Left lobe of liver (tissue), 2 donors: ENCODE measurements at regions not wholly inside any gene's neighbourhood (a gene's known extent, or its start where the extent isn't known, plus 50 kb on each side); places are given as distances from the start of the nearest gene placed in this dataset.

Source experiments
- ATAC-seq: fragments of 200-7000 bp; cut with Tn5 transposase; one replicate; pipeline ENCODE4 v1.9.1; 2020; ENCODE audit warnings: mild to moderate bottlenecking, moderate library complexity
- DNase-seq: peaks from one replicate; pipeline ENCODE4 v3.0.0-alpha.2; 2020; ENCODE audit warnings: low spot score
- donor health status: DM: no; HTN: no; CAD: no; lungs with moderate emphysema.
- donor health status: DM: no; HTN: yes; CAD: no.

DNA sequence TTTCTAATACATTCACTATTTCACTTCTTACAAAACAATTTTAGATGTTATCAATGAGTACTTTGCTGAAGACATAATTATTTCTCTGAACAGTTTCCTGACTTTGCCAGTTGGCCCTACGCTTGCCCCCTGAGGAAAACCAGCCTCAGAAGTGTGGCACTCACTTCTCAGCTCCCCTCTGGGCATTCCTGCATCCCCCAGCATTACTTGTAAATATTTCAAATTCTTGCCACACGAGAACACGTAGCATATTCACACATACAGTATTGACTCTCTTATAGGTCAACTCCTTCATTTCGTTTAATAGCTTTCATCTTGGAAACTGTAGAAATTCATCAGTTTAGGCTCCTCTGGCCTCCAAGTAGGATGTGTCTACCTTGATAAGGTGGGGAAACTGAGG lies 65.2 kb downstream of the OTX2 start:
- DNase-seq (no peak), ATAC-seq (no peak)

DNA sequence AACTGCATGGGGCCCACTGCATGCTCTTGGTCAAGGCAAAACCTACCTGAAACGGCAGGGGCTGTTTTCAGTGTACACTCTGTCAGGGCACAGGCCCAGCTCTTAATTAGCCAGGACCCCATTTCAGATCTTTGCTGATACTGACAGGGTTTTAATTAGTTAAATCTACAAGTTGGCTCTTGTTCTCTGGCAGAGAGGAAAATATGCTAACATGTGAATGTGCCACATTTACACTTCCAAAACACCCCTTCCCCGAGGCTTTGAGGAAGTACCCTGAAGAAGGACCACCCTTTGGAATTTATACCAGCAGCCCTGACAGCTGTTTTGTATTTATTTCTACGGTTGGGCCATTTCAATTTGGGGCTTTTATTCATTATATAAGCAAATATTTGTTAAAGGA lies 66.3 kb downstream of the OTX2 start:
- DNase-seq = no peak
- no peak for ATAC-seq

DNA sequence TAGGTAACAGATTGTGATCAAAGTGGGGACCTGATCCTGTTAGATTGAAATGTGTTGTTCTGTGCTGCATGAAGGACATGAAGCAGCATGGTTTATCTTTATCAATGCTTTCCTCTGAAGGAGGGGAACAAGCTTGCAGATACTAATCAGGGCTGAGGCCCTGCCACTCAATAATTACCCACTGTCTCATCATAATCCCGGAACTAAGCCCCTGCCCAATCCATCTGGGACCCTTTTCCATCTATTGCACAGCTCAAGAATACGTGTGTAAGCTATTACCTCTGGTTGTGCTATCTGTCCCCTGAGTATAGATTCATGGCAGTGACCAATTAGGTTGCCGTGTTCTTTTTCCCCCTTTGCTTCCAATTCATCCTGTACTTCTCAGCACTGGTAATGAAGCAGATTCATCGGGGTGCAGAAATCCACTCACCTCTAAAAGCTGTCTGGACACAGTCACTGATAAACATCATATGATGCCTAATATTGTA lies 67.8 kb downstream of the OTX2 start:
- ATAC-seq = no peak

DNA sequence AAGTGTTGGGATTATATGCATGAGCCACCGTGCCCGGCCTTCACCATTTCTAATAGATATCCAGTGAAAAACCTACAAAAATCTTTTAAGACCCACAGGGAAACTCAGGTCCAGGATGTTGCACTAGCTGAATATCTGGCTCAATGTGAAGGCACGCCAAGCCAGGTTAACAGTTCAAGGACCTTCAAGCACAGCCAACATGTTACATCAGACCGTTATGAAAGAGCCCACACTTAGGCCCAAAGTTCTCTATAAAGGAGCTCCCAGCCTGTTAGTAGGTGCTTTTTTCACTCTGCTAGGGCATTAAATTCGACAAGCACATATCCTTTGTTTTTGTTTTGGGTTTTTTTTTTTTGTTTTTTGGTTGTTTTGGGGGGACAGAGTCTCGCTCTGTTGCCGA lies 69.0 kb downstream of the OTX2 start:
- ATAC-seq = peak; percentile 92
- DNase-seq = peak; percentile 81

More for the DNA sequence above, 67.8 kb downstream of the OTX2 start:
- no peak for DNase-seq

DNA sequence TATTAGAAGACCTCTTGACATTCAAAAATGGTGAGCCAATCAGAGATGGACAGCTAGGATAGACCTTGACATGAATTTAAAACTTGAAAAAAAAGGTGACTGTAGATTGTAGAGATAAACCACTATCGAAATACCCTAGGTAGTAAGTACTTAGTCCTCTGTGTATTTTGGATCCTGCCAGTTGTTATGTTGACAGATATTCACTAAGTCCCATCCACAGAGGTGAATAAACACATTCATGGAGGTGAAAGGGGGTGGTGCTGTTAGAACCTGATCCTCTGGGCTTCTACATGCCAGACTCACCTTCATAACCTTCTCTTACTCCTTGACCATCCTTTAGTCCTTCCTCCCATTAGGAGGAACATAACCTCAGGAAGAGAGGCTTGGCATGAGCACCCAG lies 72.3 kb downstream of the OTX2 start:
- peak; percentile 81 for ATAC-seq

DNA sequence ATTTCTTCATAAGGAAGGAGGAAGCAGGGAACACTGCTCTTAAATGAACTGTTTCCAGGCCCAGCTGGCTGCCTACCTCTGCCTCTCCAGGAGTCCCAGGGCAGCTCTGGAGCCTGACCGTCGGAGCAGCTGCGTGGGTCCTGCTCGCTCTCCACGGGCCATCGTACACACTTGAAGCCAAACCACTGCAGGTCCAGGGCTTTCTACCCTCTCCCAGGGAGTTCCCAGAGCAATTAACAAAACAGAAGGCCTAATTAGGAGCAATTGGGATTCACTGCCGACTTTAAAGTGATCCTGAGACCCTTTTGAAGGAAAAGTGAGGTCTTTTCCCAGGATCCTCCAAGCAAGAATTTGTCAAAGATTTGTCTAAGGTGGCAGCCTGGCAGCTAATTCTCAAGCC lies 76.9 kb downstream of the OTX2 start:
- no peak for DNase-seq

More for the DNA sequence above, 72.3 kb downstream of the OTX2 start:
- no peak for DNase-seq

DNA sequence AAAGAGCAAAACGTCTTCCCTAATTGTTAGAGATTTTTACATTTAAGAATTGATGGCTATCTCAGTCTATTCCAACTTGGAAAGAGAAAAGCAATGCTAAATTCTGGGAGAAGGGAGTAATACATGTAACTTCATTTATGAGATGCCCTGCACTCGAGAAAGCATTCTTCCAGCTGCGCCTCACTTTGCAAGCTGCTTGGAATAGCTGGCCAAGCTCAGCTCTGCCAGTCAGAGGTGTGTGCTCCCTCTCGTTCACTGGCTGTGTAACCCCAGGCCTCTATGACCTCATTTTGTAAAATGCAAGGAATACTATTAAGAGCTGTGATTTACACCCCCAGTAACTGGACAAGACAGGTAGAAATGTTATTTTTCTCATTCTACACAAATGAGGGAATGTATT lies 79.1 kb downstream of the OTX2 start:
- DNase-seq = no peak
- ATAC-seq = no peak

More for the DNA sequence above, 76.9 kb downstream of the OTX2 start:
- ATAC-seq = no peak

DNA sequence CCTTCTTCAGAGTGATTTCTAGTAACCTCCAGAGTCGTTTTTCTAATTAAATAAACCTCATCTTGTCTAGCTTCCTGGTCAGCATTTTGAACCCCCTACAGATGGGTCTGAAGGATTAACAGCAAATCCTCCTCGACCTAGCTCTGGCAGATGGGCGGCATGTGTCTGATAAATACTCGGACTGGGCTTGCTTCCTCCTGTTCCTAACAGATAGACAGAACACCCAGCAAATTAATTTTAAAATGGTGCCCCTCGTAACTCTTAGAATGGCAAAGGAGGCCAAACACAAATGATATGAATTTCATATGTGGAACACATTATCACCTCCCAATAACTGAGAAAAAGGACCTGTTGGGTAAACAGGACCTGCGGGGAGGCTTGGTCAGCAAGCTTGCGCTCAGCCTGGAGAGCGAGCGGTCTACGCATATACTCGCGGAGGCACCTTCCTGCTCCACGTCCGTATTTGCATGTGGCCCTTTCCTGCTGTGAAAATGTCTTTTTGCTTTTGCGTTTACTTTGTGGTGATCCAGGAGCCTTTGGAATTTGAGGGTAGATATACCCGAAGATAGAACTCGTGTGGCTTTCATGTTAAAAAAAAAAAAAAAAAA lies 79.6 kb downstream of the OTX2 start:
- no peak for ATAC-seq
- DNase-seq = no peak

DNA sequence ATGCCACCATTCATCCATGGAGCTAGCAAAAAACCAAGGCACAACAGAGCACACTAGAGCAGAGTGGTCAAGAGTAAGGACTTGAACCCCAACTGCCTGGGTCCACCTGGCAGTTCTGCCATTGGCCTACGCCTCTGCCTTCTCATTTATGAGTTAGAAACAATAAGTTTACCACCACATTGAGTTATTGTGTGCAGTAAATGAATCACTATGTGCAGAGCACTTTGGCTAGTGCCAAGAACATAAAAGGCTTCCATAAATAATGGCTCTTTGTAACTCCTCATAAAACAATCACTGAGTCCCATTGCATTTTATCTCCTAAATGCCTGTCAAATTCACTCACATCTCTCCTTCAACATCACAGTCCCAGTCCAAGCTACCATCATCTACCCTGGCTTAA lies 86.3 kb downstream of the OTX2 start:
- ATAC-seq = no peak
- no peak for DNase-seq

DNA sequence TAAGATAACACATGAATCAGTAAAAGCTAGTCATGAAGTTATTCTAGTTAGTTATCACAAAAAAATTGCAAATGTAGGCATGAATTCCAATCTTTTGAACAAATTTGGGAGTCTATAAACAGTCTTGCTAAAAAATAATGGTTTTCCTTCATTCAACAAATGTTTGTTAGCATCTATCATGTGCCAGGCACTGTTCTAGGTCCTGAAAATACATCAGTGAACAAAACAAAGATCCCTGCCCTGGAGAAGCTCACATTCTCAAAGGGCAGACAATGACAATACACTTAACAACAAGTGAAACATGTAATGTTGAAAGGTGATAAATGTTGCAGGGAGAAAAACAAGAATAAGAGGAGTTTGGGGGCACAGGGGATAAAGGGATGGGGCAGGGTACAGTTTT lies 86.9 kb downstream of the OTX2 start:
- DNase-seq (no peak), ATAC-seq (no peak)

DNA sequence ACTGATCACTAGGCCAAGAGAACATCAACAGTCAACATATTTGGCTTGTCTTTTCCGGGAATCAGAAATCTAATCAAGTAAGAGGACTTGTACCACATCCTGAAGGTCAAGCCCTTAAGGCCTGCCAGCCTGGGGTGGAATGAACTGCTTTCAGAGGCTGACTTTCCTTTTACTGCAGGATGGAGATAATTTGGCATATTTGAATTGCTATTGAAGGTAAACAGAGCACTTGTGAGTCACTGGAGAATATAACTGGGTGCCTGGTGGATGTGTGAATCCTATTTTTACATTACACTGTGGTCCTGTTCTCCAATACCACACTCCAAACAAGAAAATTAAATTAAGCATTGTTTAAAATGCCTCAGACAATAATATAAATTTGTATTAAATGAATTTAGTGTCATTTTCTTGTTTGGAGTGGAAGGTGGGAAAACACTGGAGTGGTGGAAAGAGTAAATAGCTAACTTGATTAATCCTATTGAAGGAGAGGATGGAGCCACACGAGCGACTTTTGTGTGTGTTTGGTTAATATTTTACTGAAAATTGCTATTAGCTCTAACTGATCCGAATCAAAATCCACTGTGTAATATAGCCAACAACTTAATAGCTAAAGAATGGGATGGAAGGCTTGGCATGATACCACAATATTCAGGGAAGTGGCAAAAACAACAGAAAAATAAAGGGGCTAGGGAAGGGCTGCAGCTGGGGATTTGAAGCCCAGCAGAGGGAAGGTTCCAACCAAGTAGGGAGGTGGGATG lies 89.4 kb downstream of the OTX2 start:
- no peak for DNase-seq
- ATAC-seq = no peak

DNA sequence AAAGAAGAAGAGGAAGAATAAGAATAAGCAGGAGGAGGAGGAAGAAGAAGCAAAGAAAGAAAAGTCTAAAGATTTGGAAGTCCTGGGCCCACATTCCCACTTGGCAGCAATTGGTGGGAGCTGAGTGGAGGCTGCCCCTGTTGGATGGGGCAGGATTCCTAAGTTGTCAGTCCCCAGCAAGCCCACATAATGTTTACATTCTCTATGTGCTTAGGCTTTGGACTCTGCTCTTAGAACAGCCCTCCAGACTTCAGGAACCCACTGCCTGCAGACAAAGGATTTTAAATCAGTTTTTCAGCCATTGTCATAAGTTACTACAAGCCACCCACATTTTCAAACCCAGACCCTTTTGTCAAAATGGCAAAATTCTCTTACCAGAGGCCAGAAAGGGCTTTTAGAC lies 92.0 kb downstream of the OTX2 start:
- ATAC-seq = peak; percentile 34
- DNase-seq = no peak

DNA sequence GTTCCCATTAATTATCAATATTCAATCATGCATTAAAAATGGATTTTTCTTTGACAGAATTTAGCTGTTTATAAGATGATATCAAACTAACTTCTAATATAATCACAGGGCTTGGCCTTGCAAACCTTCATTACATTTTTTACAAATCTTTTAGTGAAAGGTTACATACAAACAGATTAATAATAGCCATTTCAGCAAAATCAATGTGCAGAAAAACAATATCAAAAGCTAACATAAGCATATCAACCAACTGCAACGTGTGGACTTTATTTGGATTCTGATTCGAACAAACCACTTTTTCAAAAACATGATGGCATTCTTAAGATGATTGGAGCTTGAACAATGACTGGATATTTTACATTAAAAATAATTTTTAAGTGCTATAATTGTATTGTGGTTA lies 93.6 kb downstream of the OTX2 start:
- ATAC-seq = no peak
- DNase-seq = no peak

DNA sequence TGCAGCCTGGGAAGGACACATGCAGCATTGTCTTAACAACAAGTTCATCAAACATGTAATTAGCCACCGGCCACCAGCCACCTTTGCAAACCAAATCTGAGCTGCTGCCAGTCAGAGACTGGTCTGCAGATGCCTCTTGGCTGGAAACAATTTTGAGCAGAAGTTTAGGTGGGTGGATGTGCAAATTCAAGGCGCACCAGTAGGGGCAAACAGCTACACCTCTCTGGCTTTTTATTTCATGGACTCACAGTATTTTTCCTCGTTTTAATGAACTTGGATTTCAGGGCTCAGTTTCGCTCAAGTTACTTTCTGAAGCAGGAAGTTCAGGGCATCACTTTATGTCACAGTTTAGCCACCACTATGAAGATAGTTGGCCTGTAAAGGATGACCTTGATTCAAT lies 94.3 kb downstream of the OTX2 start:
- ATAC-seq = no peak
- no peak for DNase-seq

DNA sequence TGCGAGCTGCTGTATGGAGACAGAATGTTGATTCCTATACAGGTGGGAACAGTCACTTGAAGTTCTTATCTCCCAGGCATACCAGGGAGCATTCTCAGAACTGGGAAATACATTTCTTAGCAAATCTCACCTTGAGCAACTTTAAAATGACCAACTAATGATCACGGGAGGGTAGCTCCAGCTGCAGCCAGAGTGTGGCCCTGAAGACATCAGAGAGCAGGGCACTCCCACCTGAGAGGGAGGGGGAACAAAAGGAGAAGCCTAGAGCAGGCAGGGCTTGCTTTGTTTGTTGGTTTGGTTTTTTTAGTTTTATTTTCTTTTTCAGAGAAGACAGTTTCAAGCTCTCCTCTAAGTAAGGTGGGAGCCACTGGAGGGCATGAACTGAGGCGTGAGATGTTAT lies 101.1 kb downstream of the OTX2 start:
- ATAC-seq = no peak

DNA sequence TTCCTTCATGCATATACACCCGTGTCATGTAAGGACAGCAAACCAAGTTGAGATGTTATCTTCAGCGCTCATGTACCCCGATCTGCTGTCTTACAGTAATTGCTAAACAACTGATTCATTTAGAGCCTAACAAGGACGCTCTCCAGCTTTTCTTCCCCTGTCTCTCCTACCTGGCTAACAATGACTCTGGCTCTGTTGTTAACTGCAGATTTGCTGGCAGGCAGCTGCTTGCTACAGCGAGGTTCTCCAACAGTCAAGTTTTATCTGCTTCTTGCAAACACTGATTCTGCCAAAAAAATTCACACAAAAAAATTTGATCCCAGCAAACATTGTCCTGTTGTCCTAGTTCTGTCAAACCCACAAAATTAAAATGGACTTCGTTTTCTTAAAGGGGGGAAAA lies 101.6 kb downstream of the OTX2 start:
- DNase-seq = no peak
- no peak for ATAC-seq

More for the DNA sequence above, 101.1 kb downstream of the OTX2 start:
- no peak for DNase-seq

DNA sequence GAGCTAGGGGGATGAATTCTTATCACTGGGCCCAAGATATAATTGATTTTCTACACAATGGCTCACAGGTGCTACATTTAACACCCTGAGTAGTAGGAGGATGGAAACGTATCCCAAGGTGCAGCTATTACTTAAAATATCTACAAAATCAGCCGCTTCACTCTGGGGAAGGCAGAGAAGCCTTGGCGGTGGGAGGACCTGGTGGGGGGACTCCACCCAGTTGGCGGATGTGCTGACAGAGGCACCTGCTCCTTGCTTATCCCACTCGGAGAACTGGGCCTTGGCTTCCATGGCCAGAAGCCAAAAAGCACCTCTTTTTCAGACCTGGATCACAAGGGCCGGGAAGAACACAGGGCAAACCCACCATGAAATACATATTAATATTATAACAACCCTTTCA lies 106.3 kb downstream of the OTX2 start:
- no peak for ATAC-seq
- no peak for DNase-seq

DNA sequence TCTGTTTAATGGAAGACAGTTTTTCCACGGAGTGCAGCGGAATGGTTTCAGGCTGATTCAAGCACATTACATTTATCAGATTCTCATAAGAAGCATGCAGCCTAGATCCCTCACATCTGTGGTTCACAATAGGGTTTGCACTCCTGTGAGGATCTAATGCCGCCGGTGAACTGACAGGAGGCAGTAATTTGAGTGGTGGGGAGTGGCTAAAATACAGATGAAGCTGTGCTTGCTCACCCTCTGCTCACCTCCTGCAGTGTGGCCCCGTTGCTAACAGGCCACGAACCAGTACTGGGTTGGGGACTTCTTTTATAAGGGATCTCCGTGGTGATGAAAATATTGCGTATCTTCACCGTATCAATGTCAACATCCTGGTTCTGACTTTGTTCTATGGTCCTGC lies 107.8 kb downstream of the OTX2 start:
- DNase-seq (no peak), ATAC-seq (no peak)
